Astrocyte of the cerebellum (primary cell): ENCODE measurements at regions not wholly inside any gene's neighbourhood (a gene's known extent, or its start where the extent isn't known, plus 50 kb on each side); places are given as distances from the start of the nearest gene placed in this dataset.

ENCODE experiments used
- DNase-seq: peaks from one replicate; pipeline ENCODE4 v3.0.0-alpha.2; 2011; ENCODE audit warnings: low read depth
- H3K4me3 ChIP-seq: 2 replicates; pipeline ENCODE4 v1.5.1; 2011; ENCODE audit warnings: mild to moderate bottlenecking, low read depth, low read length, moderate library complexity
- CTCF ChIP-seq: IDR thresholded peaks from 2 replicates; pipeline ENCODE4 v1.5.1; 2012; ENCODE audit warnings: low read length, low read depth, moderate library complexity, mild to moderate bottlenecking; ENCODE audit errors: missing control alignments
- in situ Hi-C: cut with HindIII; loops from 2 replicates; pipeline ENCODE4 v1.10.0; 2017; ENCODE audit warnings: low sequenced_read_pairs

- in situ Hi-C loops = loop anchor here (5.0 kb wide), 1 partner anchor 50 kb away; no protein-coding TSS in a partner anchor
- DNase-seq = no peak
- no peak overlapping the region for H3K4me3 ChIP-seq
- no peak for TF ChIP-seq CTCF
Measured at GRCh38 chr18:75837316-75837715, 409.8 kb upstream of the SMIM21 start.

GRCh38 chr18:75836516-75836915 lies 409.0 kb upstream of the SMIM21 start:
- no peak for DNase-seq
- no peak for TF ChIP-seq CTCF
- H3K4me3 ChIP-seq = no peak overlapping the region
- in situ Hi-C loops = loop anchor here (5.0 kb wide), 1 partner anchor 49 kb away; no protein-coding TSS in a partner anchor

GRCh38 chr18:75831960-75832359 lies 404.5 kb upstream of the SMIM21 start:
- TF ChIP-seq CTCF = no peak
- no peak for DNase-seq
- in situ Hi-C loops = no loop called here
- H3K4me3 ChIP-seq = no peak overlapping the region

- TF ChIP-seq CTCF = no peak
- no peak for DNase-seq
- in situ Hi-C loops = no loop called here
- H3K4me3 ChIP-seq = no peak overlapping the region
Measured at GRCh38 chr18:75830828-75831227, 403.3 kb upstream of the SMIM21 start.

GRCh38 chr18:75829091-75829490 lies 401.6 kb upstream of the SMIM21 start:
- no peak for DNase-seq
- no peak overlapping the region for H3K4me3 ChIP-seq
- no peak for TF ChIP-seq CTCF
- in situ Hi-C loops = no loop called here

- no peak overlapping the region for H3K4me3 ChIP-seq
- no peak for DNase-seq
- TF ChIP-seq CTCF = no peak
- in situ Hi-C loops = no loop called here
Measured at GRCh38 chr18:75828379-75828778, 400.9 kb upstream of the SMIM21 start.

- no peak for TF ChIP-seq CTCF
- H3K4me3 ChIP-seq = no peak overlapping the region
- no peak for DNase-seq
- in situ Hi-C loops = no loop called here
Measured at GRCh38 chr18:75827751-75828287, 400.3 kb upstream of the SMIM21 start.
